Stomach (tissue), 4 donors: ENCODE measurements at regions not wholly inside any gene's neighbourhood (a gene's known extent, or its start where the extent isn't known, plus 50 kb on each side); places are given as distances from the start of the nearest gene placed in this dataset.

ENCODE experiments used
- EP300 ChIP-seq: sonication (generic); formaldehyde crosslinking; IDR thresholded peaks from one replicate; pipeline ENCODE4 v1.6.1; 2017; ENCODE audit warnings: antibody characterized with exemption
- POLR2A ChIP-seq, 4 donors: fragments of 450-650 bp; IDR thresholded peaks; one replicate each; pipeline ENCODE4 v1.6.1; 2016; ENCODE audit warnings: antibody characterized with exemption in 4 of 4, control low read depth in 2 of 4, mild to moderate bottlenecking in 1 of 4, moderate library complexity in 1 of 4
- POLR2AphosphoS5 ChIP-seq, 3 donors: sonication (generic); formaldehyde crosslinking; IDR thresholded peaks; one replicate each; pipeline ENCODE4 v1.6.1; 2016; ENCODE audit warnings: antibody characterized with exemption in 3 of 3
- TF ChIP-seq, protein P1 (sequence below), 7 experiments: fragments of 450-650 bp in 4 of 7; fragments of 200-600 bp in 3 of 7; sonication (generic) in 3 of 7; IDR thresholded peaks; one replicate each; pipeline ENCODE4 v1.5.1; 2016 to 2019; ENCODE audit warnings: antibody characterized with exemption in 7 of 7, control low read depth in 2 of 7, mild to moderate bottlenecking in 1 of 7

DNA sequence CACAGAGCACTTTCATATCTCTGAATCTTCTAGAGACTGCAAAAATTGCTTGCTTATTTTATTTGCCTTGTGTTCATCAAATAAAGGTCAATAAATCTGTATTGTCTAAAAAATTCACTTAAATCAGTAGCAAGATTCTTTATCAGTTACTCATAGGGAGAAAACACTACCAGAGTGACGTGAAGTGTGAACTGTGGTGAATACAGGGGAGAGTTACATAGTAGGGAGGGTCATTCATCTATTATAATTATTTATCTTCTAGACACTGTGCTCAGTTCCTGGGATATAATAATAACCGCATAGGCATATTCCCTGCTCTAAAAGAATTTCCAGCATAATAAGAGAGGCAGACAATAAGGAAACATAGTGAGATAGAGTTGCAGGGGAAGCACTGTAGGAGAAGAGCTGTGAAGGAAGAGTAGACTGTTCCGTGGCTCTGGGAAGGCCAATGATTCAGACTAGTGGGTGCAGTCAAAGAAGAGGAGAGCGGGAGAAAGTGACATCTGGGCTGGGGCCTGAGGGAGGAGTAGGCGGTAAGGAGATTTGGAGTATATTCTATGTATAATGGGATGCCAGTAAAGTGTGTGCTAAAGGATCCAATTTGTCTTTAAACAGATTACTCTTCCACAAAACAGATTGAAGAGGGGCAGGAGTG lies 84.0 kb upstream of the TDRD3 start:
- TF ChIP-seq EP300 (no peak), POLR2A (IDR thresholded peaks at IDR 0.05) (no peak), POLR2AphosphoS5 (IDR thresholded peaks at IDR 0.05) (no peak)
- TF ChIP-seq, protein P1, sequence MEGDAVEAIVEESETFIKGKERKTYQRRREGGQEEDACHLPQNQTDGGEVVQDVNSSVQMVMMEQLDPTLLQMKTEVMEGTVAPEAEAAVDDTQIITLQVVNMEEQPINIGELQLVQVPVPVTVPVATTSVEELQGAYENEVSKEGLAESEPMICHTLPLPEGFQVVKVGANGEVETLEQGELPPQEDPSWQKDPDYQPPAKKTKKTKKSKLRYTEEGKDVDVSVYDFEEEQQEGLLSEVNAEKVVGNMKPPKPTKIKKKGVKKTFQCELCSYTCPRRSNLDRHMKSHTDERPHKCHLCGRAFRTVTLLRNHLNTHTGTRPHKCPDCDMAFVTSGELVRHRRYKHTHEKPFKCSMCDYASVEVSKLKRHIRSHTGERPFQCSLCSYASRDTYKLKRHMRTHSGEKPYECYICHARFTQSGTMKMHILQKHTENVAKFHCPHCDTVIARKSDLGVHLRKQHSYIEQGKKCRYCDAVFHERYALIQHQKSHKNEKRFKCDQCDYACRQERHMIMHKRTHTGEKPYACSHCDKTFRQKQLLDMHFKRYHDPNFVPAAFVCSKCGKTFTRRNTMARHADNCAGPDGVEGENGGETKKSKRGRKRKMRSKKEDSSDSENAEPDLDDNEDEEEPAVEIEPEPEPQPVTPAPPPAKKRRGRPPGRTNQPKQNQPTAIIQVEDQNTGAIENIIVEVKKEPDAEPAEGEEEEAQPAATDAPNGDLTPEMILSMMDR (IDR thresholded peaks at IDR 0.05), result no peak
